Epithelial cell of esophagus (primary cell): ENCODE measurements at regions not wholly inside any gene's neighbourhood (a gene's known extent, or its start where the extent isn't known, plus 50 kb on each side); places are given as distances from the start of the nearest gene placed in this dataset.

Experiments
- DNase-seq: peaks from one replicate; pipeline ENCODE4 v3.0.0; 2010; ENCODE audit warnings: low read depth
- H3K4me3 ChIP-seq: 2 replicates; pipeline ENCODE4 v1.5.1; 2011; ENCODE audit warnings: mild to moderate bottlenecking, low read length, control low read depth
- TF ChIP-seq, protein P1 (sequence below): IDR thresholded peaks from 2 replicates; pipeline ENCODE4 v1.5.1; 2011; ENCODE audit warnings: low read depth, mild to moderate bottlenecking, low read length, control low read depth, inconsistent platforms; ENCODE audit not compliant: insufficient read depth; ENCODE audit errors: missing control alignments

DNA sequence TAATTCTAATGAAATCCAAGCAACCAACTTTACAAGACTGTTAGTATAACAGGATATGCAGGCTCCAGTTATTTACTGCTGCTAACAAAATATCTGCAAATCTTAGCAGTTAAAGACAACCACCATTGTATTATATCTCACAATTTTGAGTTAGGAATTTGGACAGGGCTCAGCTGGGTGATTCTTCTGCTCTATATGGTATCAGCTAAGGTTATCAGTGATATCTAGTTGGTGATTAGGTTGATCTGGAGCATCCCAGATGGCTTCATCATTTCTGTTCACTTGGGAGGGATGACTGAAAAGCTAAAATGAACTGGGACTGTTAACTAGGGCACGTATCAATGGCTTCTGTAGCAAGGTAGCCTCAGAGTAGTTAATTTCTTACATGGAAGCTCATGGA lies 105.7 kb downstream of the MBL2 start:
- no peak for DNase-seq
- TF ChIP-seq, protein P1, sequence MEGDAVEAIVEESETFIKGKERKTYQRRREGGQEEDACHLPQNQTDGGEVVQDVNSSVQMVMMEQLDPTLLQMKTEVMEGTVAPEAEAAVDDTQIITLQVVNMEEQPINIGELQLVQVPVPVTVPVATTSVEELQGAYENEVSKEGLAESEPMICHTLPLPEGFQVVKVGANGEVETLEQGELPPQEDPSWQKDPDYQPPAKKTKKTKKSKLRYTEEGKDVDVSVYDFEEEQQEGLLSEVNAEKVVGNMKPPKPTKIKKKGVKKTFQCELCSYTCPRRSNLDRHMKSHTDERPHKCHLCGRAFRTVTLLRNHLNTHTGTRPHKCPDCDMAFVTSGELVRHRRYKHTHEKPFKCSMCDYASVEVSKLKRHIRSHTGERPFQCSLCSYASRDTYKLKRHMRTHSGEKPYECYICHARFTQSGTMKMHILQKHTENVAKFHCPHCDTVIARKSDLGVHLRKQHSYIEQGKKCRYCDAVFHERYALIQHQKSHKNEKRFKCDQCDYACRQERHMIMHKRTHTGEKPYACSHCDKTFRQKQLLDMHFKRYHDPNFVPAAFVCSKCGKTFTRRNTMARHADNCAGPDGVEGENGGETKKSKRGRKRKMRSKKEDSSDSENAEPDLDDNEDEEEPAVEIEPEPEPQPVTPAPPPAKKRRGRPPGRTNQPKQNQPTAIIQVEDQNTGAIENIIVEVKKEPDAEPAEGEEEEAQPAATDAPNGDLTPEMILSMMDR, result no peak
- H3K4me3 ChIP-seq, result no peak overlapping the region

DNA sequence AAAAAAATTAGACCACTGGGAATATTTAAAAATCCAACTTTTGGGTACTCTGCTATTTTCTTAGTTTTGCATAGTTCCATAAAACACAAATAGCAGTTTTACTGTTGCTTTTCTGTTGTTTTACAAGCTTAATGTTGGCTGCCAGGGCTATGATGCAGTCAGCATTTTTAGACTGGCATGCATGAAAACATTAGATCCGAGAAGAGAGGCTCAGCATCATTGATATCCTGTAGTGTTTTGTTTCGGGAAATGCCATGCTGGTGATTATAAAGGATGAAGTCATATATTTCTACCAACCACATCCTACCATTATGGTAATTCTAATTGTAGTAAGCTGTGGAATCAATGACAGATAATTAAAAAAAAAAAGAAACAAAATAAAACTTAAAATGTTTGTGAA lies 104.6 kb downstream of the MBL2 start:
- peak; percentile 13 for DNase-seq
- TF ChIP-seq, protein P1, result no peak
- H3K4me3 ChIP-seq, result no peak overlapping the region

DNA sequence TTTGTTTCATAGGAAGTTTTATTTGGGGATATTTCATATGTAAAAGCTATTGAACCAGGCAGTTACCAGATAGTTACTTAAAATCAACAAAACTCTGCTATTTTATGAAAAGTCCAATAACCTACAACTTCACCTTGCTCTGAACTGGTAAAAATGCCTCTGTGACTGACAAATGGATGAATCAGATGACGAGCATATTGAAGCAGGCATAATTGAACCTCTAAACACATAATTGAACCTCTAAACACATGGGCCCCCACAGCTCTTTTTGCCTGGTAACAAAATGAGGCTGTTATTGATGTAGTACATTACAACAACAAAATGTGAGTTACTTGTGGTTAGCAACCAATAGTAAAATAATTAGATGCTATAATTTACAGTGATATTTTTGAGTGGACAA lies 99.7 kb downstream of the MBL2 start:
- TF ChIP-seq, protein P1, result no peak
- no peak for DNase-seq
- no peak overlapping the region for H3K4me3 ChIP-seq

DNA sequence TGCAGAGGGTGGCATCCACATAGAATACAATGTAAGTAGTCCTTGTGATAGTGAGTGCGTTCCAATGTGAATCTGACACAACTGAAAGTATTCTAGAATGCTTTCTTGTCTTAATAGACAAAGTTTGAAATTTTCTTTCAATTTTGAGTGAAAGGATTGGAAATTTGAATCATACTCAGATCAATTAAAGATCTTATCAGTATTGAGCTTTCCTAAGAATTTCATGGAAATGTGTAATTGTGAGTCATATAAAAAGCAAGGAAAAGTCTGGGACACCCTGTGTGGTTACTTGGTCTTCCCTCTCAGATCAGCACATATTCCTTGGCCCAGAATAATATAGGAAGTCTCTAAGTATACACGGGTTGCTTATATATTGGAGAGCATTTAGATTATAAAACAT lies 99.1 kb downstream of the MBL2 start:
- TF ChIP-seq, protein P1, result no peak
- no peak for DNase-seq
- H3K4me3 ChIP-seq, result no peak overlapping the region

DNA sequence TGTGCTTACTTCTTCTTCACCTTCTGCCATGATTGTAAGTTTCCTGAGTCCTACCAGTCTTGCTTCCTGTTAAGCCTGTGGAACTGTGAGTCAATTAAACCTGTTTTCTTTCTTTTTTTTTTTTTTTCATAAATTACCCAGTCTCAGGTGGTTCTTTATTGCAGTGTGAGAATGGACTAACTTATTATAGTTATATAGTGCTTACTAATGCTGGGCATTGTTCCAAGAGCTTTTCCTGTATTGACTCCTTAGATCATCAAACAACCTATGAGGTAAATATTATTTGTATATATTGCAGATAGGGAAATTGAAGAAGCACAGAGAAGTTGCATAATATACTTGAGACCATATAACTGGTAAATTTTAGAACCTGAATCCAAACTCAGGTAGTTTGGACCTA lies 98.1 kb downstream of the MBL2 start:
- TF ChIP-seq, protein P1, result no peak
- no peak overlapping the region for H3K4me3 ChIP-seq
- DNase-seq, result peak; percentile 71

DNA sequence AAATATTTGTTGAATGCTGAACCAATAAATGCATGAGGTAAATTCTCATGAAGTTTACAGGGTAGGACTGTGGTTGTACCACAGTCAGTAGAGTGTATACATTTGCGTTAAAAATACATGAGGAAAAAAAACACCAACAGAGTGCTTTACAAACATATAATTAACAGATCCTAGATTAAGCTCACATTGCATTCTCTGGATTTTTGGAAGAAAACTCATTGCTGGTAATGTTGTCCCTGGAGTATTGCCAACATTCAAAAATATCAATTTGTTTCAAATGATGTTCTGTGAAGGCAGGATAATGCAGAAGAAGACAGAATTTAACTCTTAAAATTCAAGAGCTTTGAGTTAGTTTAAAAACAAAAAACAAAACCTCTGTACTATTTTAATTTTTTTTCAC lies 95.5 kb downstream of the MBL2 start:
- TF ChIP-seq, protein P1, result no peak
- no peak for DNase-seq
- H3K4me3 ChIP-seq, result no peak overlapping the region

DNA sequence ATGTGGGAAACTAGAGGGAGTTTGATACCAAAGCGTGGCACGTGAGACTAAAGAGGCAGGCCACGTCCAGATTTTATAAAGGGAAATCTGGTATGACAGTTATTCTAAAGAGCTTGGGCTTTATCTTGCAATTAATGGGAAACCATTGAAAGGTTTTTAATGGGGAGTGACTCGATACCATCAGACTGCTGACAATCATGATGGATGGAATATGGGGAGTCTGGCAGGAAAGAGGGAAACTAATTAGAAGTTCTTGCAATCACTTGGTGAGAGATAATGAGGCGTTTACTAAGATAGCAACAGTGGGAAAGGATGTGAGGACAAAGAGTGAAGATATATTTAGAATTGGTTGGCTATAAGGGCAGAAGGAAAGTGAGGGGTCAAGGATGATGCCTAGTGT lies 94.0 kb downstream of the MBL2 start:
- no peak overlapping the region for H3K4me3 ChIP-seq
- no peak for DNase-seq
- TF ChIP-seq, protein P1, result no peak
